ENCODE measurements at regions not wholly inside any gene's neighbourhood (a gene's known extent, or its start where the extent isn't known, plus 50 kb on each side); places are given as distances from the start of the nearest gene placed in this dataset.
"Not testable (repeated sequence)": the region's sequence is repeated elsewhere in the genome, so short reads cannot be mapped to it uniquely, and the experiment has no call there.

- DNase-seq = no peak
Observed at GRCh38 chr9:19936598-19936997, 147.8 kb upstream of the SLC24A2 start.

GRCh38 chr9:19935422-19935821 lies 146.6 kb upstream of the SLC24A2 start:
- no peak for DNase-seq

GRCh38 chr9:19934301-19934871 lies 145.5 kb upstream of the SLC24A2 start:
- DNase-seq = no peak

- DNase-seq = no peak
Observed at GRCh38 chr9:19931098-19931890, 142.5 kb upstream of the SLC24A2 start.

GRCh38 chr9:19927560-19927959 lies 138.7 kb upstream of the SLC24A2 start:
- DNase-seq = no peak

GRCh38 chr9:19926774-19927173 lies 137.9 kb upstream of the SLC24A2 start:
- DNase-seq = no peak

- DNase-seq = peak; percentile 84
Observed at GRCh38 chr9:19925674-19926503, 137.1 kb upstream of the SLC24A2 start.

- no peak for DNase-seq
Observed at GRCh38 chr9:19924080-19924479, 135.2 kb upstream of the SLC24A2 start.

- DNase-seq = peak; percentile 63
Observed at GRCh38 chr9:19922476-19923118, 133.8 kb upstream of the SLC24A2 start.

- DNase-seq = no peak
Observed at GRCh38 chr9:19920401-19920800, 131.6 kb upstream of the SLC24A2 start.

GRCh38 chr9:19918630-19919029 lies 129.8 kb upstream of the SLC24A2 start:
- DNase-seq = no peak

GRCh38 chr9:19914044-19914443 lies 125.2 kb upstream of the SLC24A2 start:
- DNase-seq = no peak

GRCh38 chr9:19913151-19913550 lies 124.3 kb upstream of the SLC24A2 start:
- no peak for DNase-seq

- no peak for DNase-seq
Observed at GRCh38 chr9:19903076-19903475, 114.2 kb upstream of the SLC24A2 start.

GRCh38 chr9:19901586-19901985 lies 112.7 kb upstream of the SLC24A2 start:
- no peak for DNase-seq

- no peak for DNase-seq
Observed at GRCh38 chr9:19896161-19896560, 107.3 kb upstream of the SLC24A2 start.

- DNase-seq = not testable (repeated sequence)
Observed at GRCh38 chr9:19895578-19895977, 106.7 kb upstream of the SLC24A2 start.

- DNase-seq = peak; percentile 0
Observed at GRCh38 chr9:19895006-19895405, 106.2 kb upstream of the SLC24A2 start.

GRCh38 chr9:19885608-19886007 lies 96.8 kb upstream of the SLC24A2 start:
- DNase-seq = no peak

GRCh38 chr9:19879062-19879461 lies 90.2 kb upstream of the SLC24A2 start:
- no peak for DNase-seq

GRCh38 chr9:19876569-19877316 lies 87.9 kb upstream of the SLC24A2 start:
- DNase-seq = no peak

All from left kidney (tissue), 1 donor.